Bronchial epithelial cell (primary cell): ENCODE measurements at regions not wholly inside any gene's neighbourhood (a gene's known extent, or its start where the extent isn't known, plus 50 kb on each side); places are given as distances from the start of the nearest gene placed in this dataset.

ENCODE experiments used
- DNase-seq: peaks from one replicate; pipeline ENCODE4 v3.0.0-alpha.2; 2010; ENCODE audit warnings: low read depth
- FAIRE-seq: peaks from 2 replicates; lab custom pipeline; 2011; peaks lifted over from hg19 to GRCh38; lab: Jason Lieb, UNC
- H3K27me3 ChIP-seq: 2 replicates; pipeline ENCODE4 v1.5.1; 2011; ENCODE audit warnings: low read length; ENCODE audit not compliant: control insufficient read depth, insufficient read depth
- H3K36me3 ChIP-seq: 2 replicates; pipeline ENCODE4 v1.5.1; 2011; ENCODE audit warnings: low read length; ENCODE audit not compliant: control insufficient read depth, insufficient read depth
- H3K4me3 ChIP-seq: 2 replicates; pipeline ENCODE4 v1.5.1; 2011; ENCODE audit warnings: mild to moderate bottlenecking, low read depth, low read length, control low read depth
- CTCF ChIP-seq: IDR thresholded peaks from 2 replicates; pipeline ENCODE4 v1.5.1; 2011; ENCODE audit warnings: mild to moderate bottlenecking, moderate library complexity, low read length, control low read depth, inconsistent platforms; ENCODE audit not compliant: insufficient read depth, severe bottlenecking

GRCh38 chr11:122210367-122210997 lies 94.5 kb upstream of the BLID start:
- no peak overlapping the region for H3K4me3 ChIP-seq
- H3K27me3 ChIP-seq: no peaks in the 10 kb centered on the region
- TF ChIP-seq CTCF: no peak
- DNase-seq (peak; percentile 24), FAIRE-seq (no peak)
- H3K36me3 ChIP-seq: no peaks in the 10 kb centered on the region

GRCh38 chr11:122209619-122210366 lies 93.8 kb upstream of the BLID start:
- TF ChIP-seq CTCF: no peak
- DNase-seq (peak; percentile 18), FAIRE-seq (no peak)
- no peaks in the 10 kb centered on the region for H3K36me3 ChIP-seq
- H3K4me3 ChIP-seq: no peak overlapping the region
- no peaks in the 10 kb centered on the region for H3K27me3 ChIP-seq

- no peak for TF ChIP-seq CTCF
- no peaks in the 10 kb centered on the region for H3K36me3 ChIP-seq
- DNase-seq (no peak), FAIRE-seq (no peak)
- H3K27me3 ChIP-seq: no peaks in the 10 kb centered on the region
- no peak overlapping the region for H3K4me3 ChIP-seq
Measured at GRCh38 chr11:122207921-122208764, 92.1 kb upstream of the BLID start.

GRCh38 chr11:122207505-122207904 lies 91.5 kb upstream of the BLID start:
- DNase-seq (no peak), FAIRE-seq (no peak)
- Histone ChIP-seq H3K36me3 (no peaks in the 10 kb centered on the region), H3K27me3 (no peaks in the 10 kb centered on the region), H3K4me3 (no peak overlapping the region)
- no peak for TF ChIP-seq CTCF

GRCh38 chr11:122205036-122205435 lies 89.0 kb upstream of the BLID start:
- Histone ChIP-seq H3K4me3 (no peak overlapping the region), H3K36me3 (no peaks in the 10 kb centered on the region), H3K27me3 (no peaks in the 10 kb centered on the region)
- FAIRE-seq: no peak
- no peak for TF ChIP-seq CTCF
- DNase-seq: no peak
